ENCODE measurements at regions not wholly inside any gene's neighbourhood (a gene's known extent, or its start where the extent isn't known, plus 50 kb on each side); places are given as distances from the start of the nearest gene placed in this dataset.

GRCh38 chr11:26021017-26021416 is 310.9 kb upstream of the ANO3 start:
- TF ChIP-seq CTCF (conservative IDR thresholded peaks at IDR 0.05; ENCODE audit: low read depth, low read length) (no peak), EZH2 (IDR thresholded peaks at IDR 0.05; ENCODE audit: borderline replicate concordance, low read depth, low read length, poor library complexity, severe bottlenecking) (no peak)
